Activated naive CD8-positive, alpha-beta T cell treated with anti-CD3 and anti-CD28 coated beads for 36 hours (primary cell): ENCODE measurements at regions not wholly inside any gene's neighbourhood (a gene's known extent, or its start where the extent isn't known, plus 50 kb on each side); places are given as distances from the start of the nearest gene placed in this dataset.
"Not testable (repeated sequence)": the region's sequence is repeated elsewhere in the genome, so short reads cannot be mapped to it uniquely, and the experiment has no call there.

Experiments
- DNase-seq: peaks from one replicate; pipeline ENCODE4 v3.0.0; 2021
- H3K27ac Mint-ChIP-seq: one replicate; pipeline ENCODE4 v1.8.0; 2022; ENCODE audit warnings: mild to moderate bottlenecking, moderate library complexity, mixed read lengths
- H3K27me3 Mint-ChIP-seq: one replicate; pipeline ENCODE4 v1.8.0; 2022; ENCODE audit warnings: mild to moderate bottlenecking, mixed read lengths
- H3K36me3 Mint-ChIP-seq: one replicate; pipeline ENCODE4 v1.8.0; 2021; ENCODE audit warnings: mild to moderate bottlenecking, mixed read lengths
- H3K4me1 Mint-ChIP-seq: one replicate; pipeline ENCODE4 v1.8.0; 2021; ENCODE audit warnings: mixed read lengths
- H3K4me3 Mint-ChIP-seq: one replicate; pipeline ENCODE4 v1.8.0; 2022; ENCODE audit warnings: mild to moderate bottlenecking, moderate library complexity, mixed read lengths
- H3K9me3 Mint-ChIP-seq: one replicate; pipeline ENCODE4 v1.8.0; 2022; ENCODE audit warnings: mixed read lengths

GRCh38 chr2:82326180-82326767 is 2021.7 kb upstream of the LRRTM1 start:
- peaks cover 10% of the 10 kb centered on the region for H3K9me3 Mint-ChIP-seq
- DNase-seq, H3K36me3 Mint-ChIP-seq, H3K4me3 Mint-ChIP-seq, H3K27ac Mint-ChIP-seq, H3K27me3 Mint-ChIP-seq, H3K4me1 Mint-ChIP-seq: not testable (repeated sequence)

- no peak overlapping the region for H3K4me3 Mint-ChIP-seq
- no peak overlapping the region for H3K27ac Mint-ChIP-seq
- DNase-seq, result no peak
- H3K4me1 Mint-ChIP-seq, result no peaks in the 10 kb centered on the region
- H3K27me3 Mint-ChIP-seq, result no peaks in the 10 kb centered on the region
- no peaks in the 10 kb centered on the region for H3K36me3 Mint-ChIP-seq
- H3K9me3 Mint-ChIP-seq, result peaks cover 8% of the 10 kb centered on the region
These were observed 2015.7 kb upstream of the LRRTM1 start for GRCh38 chr2:82320296-82320695.

GRCh38 chr2:82317012-82317411 is 2012.5 kb upstream of the LRRTM1 start:
- DNase-seq, result no peak
- Mint-ChIP-seq H3K4me3 (no peak overlapping the region), H3K27me3 (no peaks in the 10 kb centered on the region), H3K9me3 (peaks cover 3% of the 10 kb centered on the region), H3K27ac (no peak overlapping the region), H3K36me3 (no peaks in the 10 kb centered on the region), H3K4me1 (no peaks in the 10 kb centered on the region)

GRCh38 chr2:82316586-82316985 is 2012.0 kb upstream of the LRRTM1 start:
- H3K36me3 Mint-ChIP-seq, result no peaks in the 10 kb centered on the region
- no peaks in the 10 kb centered on the region for H3K4me1 Mint-ChIP-seq
- no peak for DNase-seq
- H3K4me3 Mint-ChIP-seq, result no peak overlapping the region
- no peaks in the 10 kb centered on the region for H3K27me3 Mint-ChIP-seq
- H3K27ac Mint-ChIP-seq, result no peak overlapping the region
- peaks cover 3% of the 10 kb centered on the region for H3K9me3 Mint-ChIP-seq

GRCh38 chr2:82314836-82315472 is 2010.4 kb upstream of the LRRTM1 start:
- H3K9me3 Mint-ChIP-seq, result peaks cover 3% of the 10 kb centered on the region
- H3K27ac Mint-ChIP-seq, result no peak overlapping the region
- H3K36me3 Mint-ChIP-seq, result no peaks in the 10 kb centered on the region
- no peaks in the 10 kb centered on the region for H3K4me1 Mint-ChIP-seq
- H3K27me3 Mint-ChIP-seq, result no peaks in the 10 kb centered on the region
- DNase-seq, result no peak
- no peak overlapping the region for H3K4me3 Mint-ChIP-seq

GRCh38 chr2:82307511-82307910 is 2003.0 kb upstream of the LRRTM1 start:
- Mint-ChIP-seq H3K27me3 (no peaks in the 10 kb centered on the region), H3K36me3 (no peaks in the 10 kb centered on the region), H3K27ac (no peak overlapping the region), H3K9me3 (peaks cover 3% of the 10 kb centered on the region), H3K4me1 (no peaks in the 10 kb centered on the region), H3K4me3 (no peak overlapping the region)
- no peak for DNase-seq

GRCh38 chr2:82301506-82301905 is 1997.0 kb upstream of the LRRTM1 start:
- DNase-seq, result no peak
- Mint-ChIP-seq H3K27me3 (no peaks in the 10 kb centered on the region), H3K9me3 (peaks cover 11% of the 10 kb centered on the region), H3K4me1 (no peaks in the 10 kb centered on the region), H3K36me3 (no peaks in the 10 kb centered on the region), H3K4me3 (no peak overlapping the region), H3K27ac (no peak overlapping the region)

GRCh38 chr2:82289446-82289845 is 1984.9 kb upstream of the LRRTM1 start:
- Mint-ChIP-seq H3K36me3 (no peaks in the 10 kb centered on the region), H3K4me1 (no peaks in the 10 kb centered on the region), H3K27ac (no peak overlapping the region), H3K4me3 (no peak overlapping the region), H3K9me3 (peaks cover 6% of the 10 kb centered on the region), H3K27me3 (no peaks in the 10 kb centered on the region)
- DNase-seq, result no peak

GRCh38 chr2:82283075-82283474 is 1978.5 kb upstream of the LRRTM1 start:
- Mint-ChIP-seq H3K36me3 (no peaks in the 10 kb centered on the region), H3K4me1 (no peaks in the 10 kb centered on the region), H3K27ac (no peak overlapping the region), H3K4me3 (no peak overlapping the region), H3K9me3 (peaks cover 13% of the 10 kb centered on the region), H3K27me3 (no peaks in the 10 kb centered on the region)
- no peak for DNase-seq

- Mint-ChIP-seq H3K9me3 (peaks cover 16% of the 10 kb centered on the region), H3K4me3 (no peak overlapping the region), H3K27ac (no peak overlapping the region), H3K36me3 (no peaks in the 10 kb centered on the region), H3K27me3 (no peaks in the 10 kb centered on the region), H3K4me1 (no peaks in the 10 kb centered on the region)
- DNase-seq, result no peak
These were observed 1977.7 kb upstream of the LRRTM1 start for GRCh38 chr2:82282111-82282882.

GRCh38 chr2:82279367-82279766 is 1974.8 kb upstream of the LRRTM1 start:
- Mint-ChIP-seq H3K9me3 (peaks cover 22% of the 10 kb centered on the region), H3K27ac (no peak overlapping the region), H3K36me3 (no peaks in the 10 kb centered on the region), H3K4me1 (no peaks in the 10 kb centered on the region), H3K27me3 (no peaks in the 10 kb centered on the region), H3K4me3 (no peak overlapping the region)
- no peak for DNase-seq

- Mint-ChIP-seq H3K27me3 (no peaks in the 10 kb centered on the region), H3K36me3 (no peaks in the 10 kb centered on the region), H3K9me3 (peaks cover 22% of the 10 kb centered on the region), H3K4me1 (no peaks in the 10 kb centered on the region), H3K4me3 (no peak overlapping the region), H3K27ac (no peak overlapping the region)
- no peak for DNase-seq
These were observed 1973.9 kb upstream of the LRRTM1 start for GRCh38 chr2:82278416-82278815.

- Mint-ChIP-seq H3K27me3 (no peaks in the 10 kb centered on the region), H3K4me3 (no peak overlapping the region), H3K27ac (no peak overlapping the region), H3K4me1 (no peaks in the 10 kb centered on the region), H3K36me3 (no peaks in the 10 kb centered on the region), H3K9me3 (peaks cover 21% of the 10 kb centered on the region)
- DNase-seq, result no peak
These were observed 1971.0 kb upstream of the LRRTM1 start for GRCh38 chr2:82275599-82275998.

GRCh38 chr2:82268446-82268845 is 1963.9 kb upstream of the LRRTM1 start:
- Mint-ChIP-seq H3K9me3 (peaks cover 3% of the 10 kb centered on the region), H3K27ac (no peak overlapping the region), H3K4me1 (no peaks in the 10 kb centered on the region), H3K36me3 (no peaks in the 10 kb centered on the region), H3K27me3 (no peaks in the 10 kb centered on the region), H3K4me3 (no peak overlapping the region)
- no peak for DNase-seq

GRCh38 chr2:82260521-82260920 is 1956.0 kb upstream of the LRRTM1 start:
- Mint-ChIP-seq H3K4me1 (no peaks in the 10 kb centered on the region), H3K36me3 (no peaks in the 10 kb centered on the region), H3K27me3 (no peaks in the 10 kb centered on the region), H3K9me3 (peaks cover 6% of the 10 kb centered on the region), H3K27ac (no peak overlapping the region), H3K4me3 (no peak overlapping the region)
- DNase-seq, result no peak

- Mint-ChIP-seq H3K4me1 (no peaks in the 10 kb centered on the region), H3K27me3 (no peaks in the 10 kb centered on the region), H3K9me3 (peaks cover 8% of the 10 kb centered on the region), H3K27ac (no peak overlapping the region), H3K4me3 (no peak overlapping the region), H3K36me3 (no peaks in the 10 kb centered on the region)
- no peak for DNase-seq
These were observed 1955.0 kb upstream of the LRRTM1 start for GRCh38 chr2:82259551-82259950.
